ENCODE measurements at regions not wholly inside any gene's neighbourhood (a gene's known extent, or its start where the extent isn't known, plus 50 kb on each side); places are given as distances from the start of the nearest gene placed in this dataset.
A peak's percentile ranks its signal among the peaks of the same experiment; 100 is the strongest.

DNA sequence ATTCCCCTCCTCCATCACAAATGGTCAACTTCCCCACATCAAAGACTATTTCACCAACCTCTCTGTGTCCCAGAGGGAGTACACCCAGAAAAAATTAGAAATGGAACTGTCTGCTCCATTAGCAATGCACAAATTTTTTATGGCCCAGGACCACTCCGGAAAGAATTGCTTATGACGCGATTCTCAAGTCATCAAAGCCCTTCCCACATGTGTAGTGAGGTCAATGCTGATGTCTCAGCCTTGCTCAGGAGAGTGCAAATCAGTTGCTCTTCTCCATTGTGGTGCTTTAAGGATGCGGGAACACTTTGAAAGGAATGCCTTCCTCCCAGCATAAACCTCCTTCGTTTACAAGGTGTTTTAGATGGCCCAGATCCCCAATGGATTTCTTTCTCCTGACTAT is 518.3 kb downstream of the PPARGC1A start:
- DNase-seq (ENCODE audit: low read depth), result no peak
- H3K4me3 ChIP-seq (ENCODE audit: low read length), result no peak overlapping the region
- TF ChIP-seq, protein P1, sequence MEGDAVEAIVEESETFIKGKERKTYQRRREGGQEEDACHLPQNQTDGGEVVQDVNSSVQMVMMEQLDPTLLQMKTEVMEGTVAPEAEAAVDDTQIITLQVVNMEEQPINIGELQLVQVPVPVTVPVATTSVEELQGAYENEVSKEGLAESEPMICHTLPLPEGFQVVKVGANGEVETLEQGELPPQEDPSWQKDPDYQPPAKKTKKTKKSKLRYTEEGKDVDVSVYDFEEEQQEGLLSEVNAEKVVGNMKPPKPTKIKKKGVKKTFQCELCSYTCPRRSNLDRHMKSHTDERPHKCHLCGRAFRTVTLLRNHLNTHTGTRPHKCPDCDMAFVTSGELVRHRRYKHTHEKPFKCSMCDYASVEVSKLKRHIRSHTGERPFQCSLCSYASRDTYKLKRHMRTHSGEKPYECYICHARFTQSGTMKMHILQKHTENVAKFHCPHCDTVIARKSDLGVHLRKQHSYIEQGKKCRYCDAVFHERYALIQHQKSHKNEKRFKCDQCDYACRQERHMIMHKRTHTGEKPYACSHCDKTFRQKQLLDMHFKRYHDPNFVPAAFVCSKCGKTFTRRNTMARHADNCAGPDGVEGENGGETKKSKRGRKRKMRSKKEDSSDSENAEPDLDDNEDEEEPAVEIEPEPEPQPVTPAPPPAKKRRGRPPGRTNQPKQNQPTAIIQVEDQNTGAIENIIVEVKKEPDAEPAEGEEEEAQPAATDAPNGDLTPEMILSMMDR (conservative IDR thresholded peaks at IDR 0.05; ENCODE audit: low read length), result no peak

DNA sequence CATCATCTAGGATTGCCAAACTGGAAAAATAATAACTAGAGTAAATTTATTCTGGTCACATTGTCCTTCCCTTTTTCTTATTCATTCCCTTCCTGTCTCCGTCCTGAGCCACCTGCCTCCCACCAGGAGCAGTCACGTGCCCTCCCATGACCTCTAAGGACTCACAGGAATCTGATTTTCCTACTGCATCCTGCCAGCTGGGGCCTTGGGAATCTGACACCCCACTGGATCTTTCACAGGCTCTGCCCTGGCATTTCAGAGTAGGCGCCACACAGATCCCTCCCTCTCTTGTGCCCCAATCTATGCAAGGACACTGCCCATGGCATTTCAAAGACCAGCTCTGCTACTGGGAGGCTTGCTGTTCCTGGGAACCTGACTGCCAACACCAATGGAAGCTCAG is 520.5 kb downstream of the PPARGC1A start:
- TF ChIP-seq, protein P1 (conservative IDR thresholded peaks at IDR 0.05; ENCODE audit: low read length), result no peak
- H3K4me3 ChIP-seq (ENCODE audit: low read length), result no peak overlapping the region
- DNase-seq (ENCODE audit: low read depth), result no peak

DNA sequence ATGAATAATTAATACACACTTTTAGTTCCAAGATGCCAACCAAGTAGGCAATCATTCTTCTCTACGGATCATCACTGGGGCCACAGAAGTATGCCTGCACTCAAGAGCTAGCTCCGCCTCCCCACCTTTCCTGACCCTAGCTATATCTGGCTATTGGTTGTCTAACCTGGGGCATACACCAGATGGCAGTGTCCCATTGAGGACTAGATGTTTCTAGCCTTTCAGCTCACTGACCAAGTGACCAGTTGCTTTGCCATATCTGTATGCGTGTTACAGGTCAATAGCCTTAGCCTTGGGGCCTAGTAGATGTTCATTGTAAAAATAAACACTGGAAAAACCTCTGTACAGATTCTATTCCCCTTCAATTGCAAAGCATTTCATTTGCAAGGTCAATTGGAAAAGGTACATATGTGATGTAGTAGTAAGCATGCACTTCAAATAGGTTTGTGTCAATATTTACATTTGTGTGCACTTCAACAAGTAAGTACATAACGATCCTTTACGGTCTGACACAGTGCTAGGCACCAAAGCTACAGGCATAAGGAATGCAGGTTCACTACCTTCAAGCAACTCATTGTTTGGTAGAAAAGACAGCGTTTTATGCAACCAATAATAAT is 521.7 kb downstream of the PPARGC1A start:
- no peak overlapping the region for H3K4me3 ChIP-seq (ENCODE audit: low read length)
- no peak for DNase-seq (ENCODE audit: low read depth)
- TF ChIP-seq, protein P1 (conservative IDR thresholded peaks at IDR 0.05; ENCODE audit: low read length), result peak; percentile 13; the same call in 1 of the 2 replicates

DNA sequence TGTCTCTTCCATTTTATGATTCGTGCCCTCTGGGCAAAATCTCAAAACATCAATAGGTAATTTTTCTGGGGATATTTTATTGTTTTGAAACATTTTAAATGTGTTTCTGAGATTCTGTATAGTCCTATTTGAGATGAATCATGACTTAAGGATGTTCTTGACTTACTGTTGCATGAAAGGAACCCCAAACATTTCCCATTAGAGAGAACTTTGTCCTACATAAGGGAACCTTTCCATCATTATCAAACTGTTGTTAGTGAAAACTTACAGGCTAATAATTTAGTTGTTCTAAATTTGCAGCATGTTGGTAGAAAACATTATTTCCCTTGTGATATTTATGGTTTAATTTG is 523.3 kb downstream of the PPARGC1A start:
- no peak overlapping the region for H3K4me3 ChIP-seq (ENCODE audit: low read length)
- no peak for DNase-seq (ENCODE audit: low read depth)
- TF ChIP-seq, protein P1 (conservative IDR thresholded peaks at IDR 0.05; ENCODE audit: low read length), result no peak

DNA sequence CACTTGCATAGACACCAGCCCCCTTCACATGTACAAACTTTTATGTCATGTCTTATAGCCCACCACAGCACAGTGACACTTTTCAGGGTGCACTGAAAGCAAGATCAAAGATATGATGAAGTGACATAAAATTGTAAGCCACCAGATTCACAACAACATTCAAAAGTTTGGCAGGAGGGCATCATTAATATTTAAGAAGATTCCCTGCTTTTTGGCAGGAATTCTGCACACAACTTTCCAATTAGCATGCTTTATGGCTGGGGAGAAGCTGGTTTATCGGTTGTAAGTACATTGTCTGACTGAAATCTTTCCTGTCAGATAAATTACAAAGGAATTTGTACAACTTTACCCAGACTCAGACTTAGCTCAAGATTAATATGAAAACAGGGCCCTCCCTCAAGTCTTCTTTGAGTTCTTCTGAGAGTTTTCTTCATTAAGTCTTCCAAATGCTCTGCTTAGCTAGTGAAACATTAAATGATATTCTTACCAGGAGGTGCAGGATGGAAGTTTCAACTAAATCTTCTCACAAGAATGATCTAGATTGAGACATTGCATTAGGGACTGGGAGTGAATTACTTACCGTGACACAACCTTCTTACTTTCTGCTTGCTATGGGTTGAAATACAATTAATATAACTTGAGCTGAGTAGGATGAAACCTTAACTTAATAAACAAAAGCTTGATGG is 523.8 kb downstream of the PPARGC1A start:
- DNase-seq (ENCODE audit: low read depth), result no peak
- TF ChIP-seq, protein P1 (conservative IDR thresholded peaks at IDR 0.05; ENCODE audit: low read length), result no peak
- no peak overlapping the region for H3K4me3 ChIP-seq (ENCODE audit: low read length)

DNA sequence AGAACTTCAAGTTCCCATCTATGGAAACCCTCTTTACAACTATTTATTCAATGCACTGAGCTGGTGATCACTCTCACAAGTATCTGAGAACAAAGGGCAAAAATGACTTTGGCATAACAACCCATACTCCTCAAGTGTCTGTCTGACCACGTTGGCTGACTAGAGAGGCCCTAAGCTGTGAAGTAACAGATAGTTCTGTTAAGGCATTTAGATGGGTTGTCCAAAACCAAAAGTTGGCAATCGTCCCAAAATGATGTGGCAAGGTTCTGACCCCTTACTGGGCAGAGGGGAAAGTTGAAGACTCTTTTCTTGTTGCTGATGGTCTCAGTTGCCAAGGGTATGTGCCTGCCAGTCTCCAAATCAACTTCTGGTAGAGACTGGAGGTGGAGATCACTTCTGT is 524.8 kb downstream of the PPARGC1A start:
- no peak for DNase-seq (ENCODE audit: low read depth)
- TF ChIP-seq, protein P1 (conservative IDR thresholded peaks at IDR 0.05; ENCODE audit: low read length), result no peak
- H3K4me3 ChIP-seq (ENCODE audit: low read length), result no peak overlapping the region

DNA sequence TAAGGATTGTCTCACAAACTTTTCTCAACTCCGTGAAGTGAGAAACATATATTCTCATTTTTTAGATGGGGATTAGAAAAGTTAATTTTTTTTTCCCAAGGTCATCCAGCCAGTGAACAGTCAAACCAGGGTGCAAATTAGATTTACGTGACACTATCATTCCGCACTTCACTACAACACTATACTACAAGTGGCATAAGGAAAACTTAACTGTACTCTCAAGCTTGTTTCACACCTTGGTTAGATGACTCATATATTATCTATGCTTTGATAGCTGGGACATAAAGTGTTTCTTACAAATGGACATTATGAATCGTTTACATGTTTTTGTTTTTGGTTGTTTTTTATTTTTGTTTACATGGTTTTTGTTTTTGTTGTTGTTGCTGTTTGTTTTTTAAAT is 525.7 kb downstream of the PPARGC1A start:
- no peak for DNase-seq (ENCODE audit: low read depth)
- no peak overlapping the region for H3K4me3 ChIP-seq (ENCODE audit: low read length)
- TF ChIP-seq, protein P1 (conservative IDR thresholded peaks at IDR 0.05; ENCODE audit: low read length), result no peak
